RWPE2 (cell line): ENCODE measurements at regions not wholly inside any gene's neighbourhood (a gene's known extent, or its start where the extent isn't known, plus 50 kb on each side); places are given as distances from the start of the nearest gene placed in this dataset.

ENCODE experiments used
- ATAC-seq: fragments of 200-7000 bp; cut with Tn5 transposase; 3 replicates; pipeline ENCODE4 v1.9.1; 2021; ENCODE audit warnings: low read depth
- DNase-seq: peaks from one replicate; pipeline ENCODE4 v3.0.0-alpha.2; 2020; ENCODE audit warnings: low spot score
- H3K27ac ChIP-seq: fragments of 450-650 bp; 2 replicates; pipeline ENCODE4 v1.5.1; 2017; ENCODE audit warnings: mild to moderate bottlenecking; ENCODE audit not compliant: poor library complexity, severe bottlenecking
- H3K27me3 ChIP-seq: fragments of 250-450 bp; sonication (Bioruptor Pico); 2 replicates; pipeline ENCODE4 v1.5.1; 2021; ENCODE audit warnings: mild to moderate bottlenecking, moderate library complexity; ENCODE audit not compliant: insufficient read depth, poor library complexity, severe bottlenecking
- H3K36me3 ChIP-seq: fragments of 250-450 bp; sonication (Bioruptor Pico); 2 replicates; pipeline ENCODE4 v1.5.1; 2020; ENCODE audit warnings: low read depth, mild to moderate bottlenecking, moderate library complexity
- H3K4me1 ChIP-seq: fragments of 250-450 bp; sonication (Bioruptor Pico); 2 replicates; pipeline ENCODE4 v1.5.1; 2021; ENCODE audit warnings: mild to moderate bottlenecking, moderate library complexity; ENCODE audit not compliant: insufficient read depth, poor library complexity, severe bottlenecking
- H3K4me3 ChIP-seq: fragments of 250-450 bp; sonication (Bioruptor Pico); 2 replicates; pipeline ENCODE4 v1.5.1; 2021; ENCODE audit warnings: mild to moderate bottlenecking, moderate library complexity; ENCODE audit not compliant: severe bottlenecking
- H3K9me3 ChIP-seq: fragments of 250-450 bp; sonication (Bioruptor Pico); 2 replicates; pipeline ENCODE4 v1.5.1; 2021; ENCODE audit warnings: mild to moderate bottlenecking, moderate library complexity; ENCODE audit not compliant: severe bottlenecking
- TF ChIP-seq, protein P1 (sequence below): fragments of 450-650 bp; IDR thresholded peaks from one replicate; pipeline ENCODE4 v1.5.1; 2017; ENCODE audit warnings: mild to moderate bottlenecking, moderate library complexity; ENCODE audit not compliant: poor library complexity, severe bottlenecking

DNA sequence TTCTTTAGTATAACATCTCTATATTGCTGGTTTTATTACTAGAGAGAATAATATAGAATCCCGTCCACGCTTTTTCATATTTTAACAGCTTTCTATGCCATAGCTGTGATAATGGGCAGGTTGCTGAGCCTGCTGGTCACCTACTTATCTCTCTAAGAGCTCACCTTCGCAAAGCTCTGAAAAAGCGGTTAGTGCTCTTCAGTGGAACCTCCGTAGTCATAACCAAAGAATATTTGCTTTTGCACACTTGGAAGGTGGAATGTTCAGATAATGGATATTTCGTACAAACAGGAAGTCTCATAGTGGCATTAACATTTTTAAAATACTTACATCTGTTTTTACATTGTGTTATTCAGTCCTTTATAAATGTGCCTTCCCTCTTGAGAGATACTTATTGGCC, 388.9 kb upstream of the ANO3 start:
- ATAC-seq (no peak), DNase-seq (no peak)
- Histone ChIP-seq H3K4me1 (no peaks in the 10 kb centered on the region), H3K27me3 (no peaks in the 10 kb centered on the region), H3K27ac (no peak overlapping the region), H3K9me3 (no peaks in the 10 kb centered on the region), H3K4me3 (no peak overlapping the region), H3K36me3 (no peaks in the 10 kb centered on the region)
- TF ChIP-seq, protein P1, sequence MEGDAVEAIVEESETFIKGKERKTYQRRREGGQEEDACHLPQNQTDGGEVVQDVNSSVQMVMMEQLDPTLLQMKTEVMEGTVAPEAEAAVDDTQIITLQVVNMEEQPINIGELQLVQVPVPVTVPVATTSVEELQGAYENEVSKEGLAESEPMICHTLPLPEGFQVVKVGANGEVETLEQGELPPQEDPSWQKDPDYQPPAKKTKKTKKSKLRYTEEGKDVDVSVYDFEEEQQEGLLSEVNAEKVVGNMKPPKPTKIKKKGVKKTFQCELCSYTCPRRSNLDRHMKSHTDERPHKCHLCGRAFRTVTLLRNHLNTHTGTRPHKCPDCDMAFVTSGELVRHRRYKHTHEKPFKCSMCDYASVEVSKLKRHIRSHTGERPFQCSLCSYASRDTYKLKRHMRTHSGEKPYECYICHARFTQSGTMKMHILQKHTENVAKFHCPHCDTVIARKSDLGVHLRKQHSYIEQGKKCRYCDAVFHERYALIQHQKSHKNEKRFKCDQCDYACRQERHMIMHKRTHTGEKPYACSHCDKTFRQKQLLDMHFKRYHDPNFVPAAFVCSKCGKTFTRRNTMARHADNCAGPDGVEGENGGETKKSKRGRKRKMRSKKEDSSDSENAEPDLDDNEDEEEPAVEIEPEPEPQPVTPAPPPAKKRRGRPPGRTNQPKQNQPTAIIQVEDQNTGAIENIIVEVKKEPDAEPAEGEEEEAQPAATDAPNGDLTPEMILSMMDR = no peak

DNA sequence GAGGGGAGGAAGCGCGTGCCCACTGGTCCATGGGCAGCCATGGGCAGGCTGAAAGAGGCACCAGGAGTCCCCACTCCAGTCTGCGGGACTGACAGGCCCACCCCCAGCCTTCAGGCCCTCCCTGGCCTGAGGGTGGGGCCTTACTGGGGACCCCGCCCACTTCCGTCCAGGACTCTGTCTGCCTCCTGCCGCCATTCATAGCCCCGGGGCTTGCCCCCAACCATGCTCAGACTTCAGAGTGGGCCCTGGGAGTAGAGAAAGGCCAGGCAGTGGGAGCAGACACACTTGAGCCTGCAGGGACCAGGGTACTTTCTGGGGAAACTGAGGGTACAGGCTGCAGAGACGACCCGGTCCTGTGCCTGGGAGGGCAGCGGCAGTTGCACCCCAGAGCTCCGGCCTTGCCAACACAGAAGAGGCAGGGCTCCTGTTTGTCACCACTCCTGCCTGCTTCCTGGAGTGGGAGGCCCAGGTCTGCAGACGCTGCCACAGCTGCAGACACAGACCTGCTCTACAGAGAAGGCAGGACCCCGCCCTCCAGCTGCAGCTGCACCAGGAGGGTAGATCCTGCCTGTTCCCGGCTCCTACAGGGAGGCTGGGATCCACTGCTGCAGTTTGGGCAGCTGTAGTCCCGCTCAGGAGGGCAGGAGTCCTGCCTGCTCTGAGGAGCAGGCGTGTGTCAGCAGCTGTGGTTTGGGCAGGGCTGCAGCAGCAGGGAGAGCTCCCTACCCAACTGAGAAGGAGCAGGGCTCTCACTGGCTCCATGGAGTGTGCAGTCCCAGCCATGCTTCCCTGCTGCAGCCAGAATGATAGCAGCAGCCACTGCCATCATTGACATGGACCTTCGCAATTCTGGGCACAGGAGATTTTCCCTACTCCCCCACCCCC, 387.9 kb upstream of the ANO3 start:
- Histone ChIP-seq H3K4me1 (no peaks in the 10 kb centered on the region), H3K27ac (no peak overlapping the region), H3K27me3 (no peaks in the 10 kb centered on the region), H3K4me3 (no peak overlapping the region), H3K9me3 (no peaks in the 10 kb centered on the region), H3K36me3 (no peaks in the 10 kb centered on the region)
- DNase-seq = no peak
- ATAC-seq = no peak
- TF ChIP-seq, protein P1 = no peak

DNA sequence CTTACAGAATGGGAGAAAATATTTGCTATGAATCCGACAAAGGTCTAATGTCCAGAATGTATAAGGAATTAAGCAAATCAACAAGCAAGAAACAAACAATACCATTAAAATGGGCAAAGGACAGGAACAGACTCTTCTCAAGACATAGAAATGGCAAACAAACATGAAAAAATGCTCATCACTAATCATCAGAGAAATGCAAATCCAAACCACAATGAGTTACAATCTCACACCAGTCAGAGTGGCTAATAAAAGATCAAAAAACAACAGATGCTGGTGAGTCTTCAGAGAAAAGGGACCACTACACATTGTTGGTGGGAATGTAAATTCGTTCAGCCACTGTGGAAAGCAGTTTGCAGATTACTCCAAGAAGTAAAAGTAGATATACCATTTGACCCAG, 382.0 kb upstream of the ANO3 start:
- Histone ChIP-seq H3K9me3 (no peaks in the 10 kb centered on the region), H3K4me3 (no peak overlapping the region), H3K27ac (no peak overlapping the region), H3K36me3 (no peaks in the 10 kb centered on the region), H3K27me3 (no peaks in the 10 kb centered on the region), H3K4me1 (no peaks in the 10 kb centered on the region)
- ATAC-seq (no peak), DNase-seq (no peak)
- TF ChIP-seq, protein P1 = no peak

DNA sequence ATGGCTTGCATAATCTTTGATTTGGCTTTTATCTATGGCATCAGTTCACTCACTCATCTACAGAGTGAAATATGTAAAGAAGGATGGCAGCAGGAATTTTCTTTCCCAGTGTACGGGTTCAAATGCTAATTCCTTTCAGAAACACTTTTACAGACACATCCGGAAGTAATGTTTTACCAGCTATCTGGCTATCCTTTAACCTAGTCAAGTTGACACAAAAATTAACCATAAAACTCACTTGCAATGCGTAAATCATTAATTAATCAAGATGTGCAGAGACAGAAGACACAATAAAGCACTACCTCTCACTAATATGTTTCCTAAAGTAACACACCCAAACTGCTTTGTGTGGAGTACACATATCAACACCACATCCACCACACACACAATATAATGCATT, 378.9 kb upstream of the ANO3 start:
- Histone ChIP-seq H3K27me3 (no peaks in the 10 kb centered on the region), H3K27ac (no peak overlapping the region), H3K4me1 (no peaks in the 10 kb centered on the region), H3K9me3 (no peaks in the 10 kb centered on the region), H3K36me3 (no peaks in the 10 kb centered on the region), H3K4me3 (no peak overlapping the region)
- ATAC-seq = no peak
- TF ChIP-seq, protein P1 = no peak
- DNase-seq = no peak

DNA sequence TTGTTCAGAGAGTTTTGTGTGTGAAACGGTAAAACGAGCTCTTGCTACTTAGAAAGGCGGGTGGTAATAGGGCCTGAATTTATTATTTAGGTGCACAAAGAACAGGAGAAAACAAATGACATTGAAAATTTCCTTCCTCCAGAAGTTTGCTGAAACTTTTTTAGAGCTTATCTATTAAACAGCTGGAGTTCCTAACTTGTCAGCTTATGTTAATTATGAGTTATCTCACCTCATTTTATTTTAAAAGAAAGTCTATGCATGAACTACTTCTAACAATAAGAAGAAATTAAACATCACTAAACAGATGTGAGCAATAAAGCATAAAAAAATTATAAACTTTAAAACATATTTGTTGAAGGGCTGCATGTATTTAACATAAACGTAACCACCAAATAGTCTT, 373.9 kb upstream of the ANO3 start:
- DNase-seq = no peak
- Histone ChIP-seq H3K4me1 (no peaks in the 10 kb centered on the region), H3K36me3 (no peaks in the 10 kb centered on the region), H3K4me3 (no peak overlapping the region), H3K9me3 (no peaks in the 10 kb centered on the region), H3K27me3 (no peaks in the 10 kb centered on the region), H3K27ac (no peak overlapping the region)
- TF ChIP-seq, protein P1 = no peak
- ATAC-seq = no peak
